ENCODE measurements at regions not wholly inside any gene's neighbourhood (a gene's known extent, or its start where the extent isn't known, plus 50 kb on each side); places are given as distances from the start of the nearest gene placed in this dataset.

GRCh38 chr11:92357344-92357743 lies 132.7 kb downstream of the FAT3 start:
- no peak for DNase-seq (ENCODE audit: low spot score)

GRCh38 chr11:92357841-92358240 lies 133.2 kb downstream of the FAT3 start:
- no peak for TF ChIP-seq CTCF (IDR thresholded peaks at IDR 0.05; ENCODE audit: extremely low read depth, missing control alignments)
- no peak for DNase-seq (ENCODE audit: low spot score)

More at GRCh38 chr11:92357344-92357743, 132.7 kb downstream of the FAT3 start:
- no peak for TF ChIP-seq CTCF (IDR thresholded peaks at IDR 0.05; ENCODE audit: extremely low read depth, missing control alignments)

GRCh38 chr11:92361551-92361950 lies 136.9 kb downstream of the FAT3 start:
- TF ChIP-seq CTCF (IDR thresholded peaks at IDR 0.05; ENCODE audit: extremely low read depth, missing control alignments) = no peak
- no peak for DNase-seq (ENCODE audit: low spot score)

GRCh38 chr11:92362989-92363388 lies 138.4 kb downstream of the FAT3 start:
- no peak for DNase-seq (ENCODE audit: low spot score)
- no peak for TF ChIP-seq CTCF (IDR thresholded peaks at IDR 0.05; ENCODE audit: extremely low read depth, missing control alignments)

- no peak for TF ChIP-seq CTCF (IDR thresholded peaks at IDR 0.05; ENCODE audit: extremely low read depth, missing control alignments)
Observed at GRCh38 chr11:92364177-92364576, 139.6 kb downstream of the FAT3 start.

GRCh38 chr11:92376146-92376599 lies 151.6 kb downstream of the FAT3 start:
- DNase-seq (ENCODE audit: low spot score) = no peak
- TF ChIP-seq CTCF (IDR thresholded peaks at IDR 0.05; ENCODE audit: extremely low read depth, missing control alignments) = no peak

More at GRCh38 chr11:92364177-92364576, 139.6 kb downstream of the FAT3 start:
- DNase-seq (ENCODE audit: low spot score) = no peak

- DNase-seq (ENCODE audit: low spot score) = no peak
- TF ChIP-seq CTCF (IDR thresholded peaks at IDR 0.05; ENCODE audit: extremely low read depth, missing control alignments) = no peak
Observed at GRCh38 chr11:92376680-92377079, 152.1 kb downstream of the FAT3 start.
